ENCODE measurements at regions not wholly inside any gene's neighbourhood (a gene's known extent, or its start where the extent isn't known, plus 50 kb on each side); places are given as distances from the start of the nearest gene placed in this dataset.
"Not testable (repeated sequence)": the region's sequence is repeated elsewhere in the genome, so short reads cannot be mapped to it uniquely, and the experiment has no call there.

DNA sequence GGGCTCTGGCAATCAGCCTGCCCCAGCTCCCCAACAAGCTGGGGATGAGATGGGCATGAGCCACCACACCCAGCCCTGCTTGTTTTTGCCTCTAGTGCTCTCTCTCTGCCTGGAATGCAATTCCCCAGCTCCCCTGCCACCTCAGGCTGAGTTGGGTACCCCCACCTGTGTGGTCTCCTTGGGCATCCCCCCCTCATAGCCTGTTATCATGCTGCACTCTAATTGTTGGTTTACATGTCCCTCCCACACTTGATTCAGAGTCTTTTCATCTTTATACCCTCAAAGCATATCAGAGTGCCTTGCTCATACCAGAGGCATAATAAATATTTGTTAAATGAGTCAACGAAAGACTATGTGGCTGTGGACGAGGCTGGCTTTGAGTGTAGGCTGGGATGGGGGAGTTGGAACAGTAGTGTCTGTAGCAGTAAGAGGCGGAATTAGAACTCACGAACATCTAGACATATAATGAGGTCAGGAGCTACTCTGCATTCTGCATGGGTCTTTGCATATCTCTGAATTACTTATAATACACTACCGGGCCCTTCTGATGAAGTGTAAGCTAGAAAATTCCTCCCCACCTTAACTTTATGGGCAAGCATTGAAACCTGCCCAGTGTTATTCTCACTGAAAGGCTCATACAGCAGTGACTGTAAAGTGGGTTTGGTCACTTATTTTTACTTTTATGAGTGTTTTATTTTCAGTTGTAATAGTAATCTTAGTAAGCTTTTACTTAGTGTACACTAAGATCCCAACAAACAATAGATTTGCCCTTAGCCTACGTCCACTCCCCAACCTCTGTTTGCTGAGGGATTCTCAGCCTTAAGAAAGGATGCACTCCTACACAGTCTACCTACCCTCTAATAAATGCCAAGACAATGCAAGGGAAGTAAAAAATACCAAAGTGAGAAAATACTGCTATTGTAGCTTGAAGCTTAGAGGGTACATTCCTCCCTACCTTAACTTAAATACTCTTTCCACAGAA is 58.7 kb downstream of the EDN1 start:
- H3K27ac ChIP-seq = peak overlapping the region; percentile 91
- peak; percentile 65 for DNase-seq (ENCODE audit: low read depth, low spot score)

DNA sequence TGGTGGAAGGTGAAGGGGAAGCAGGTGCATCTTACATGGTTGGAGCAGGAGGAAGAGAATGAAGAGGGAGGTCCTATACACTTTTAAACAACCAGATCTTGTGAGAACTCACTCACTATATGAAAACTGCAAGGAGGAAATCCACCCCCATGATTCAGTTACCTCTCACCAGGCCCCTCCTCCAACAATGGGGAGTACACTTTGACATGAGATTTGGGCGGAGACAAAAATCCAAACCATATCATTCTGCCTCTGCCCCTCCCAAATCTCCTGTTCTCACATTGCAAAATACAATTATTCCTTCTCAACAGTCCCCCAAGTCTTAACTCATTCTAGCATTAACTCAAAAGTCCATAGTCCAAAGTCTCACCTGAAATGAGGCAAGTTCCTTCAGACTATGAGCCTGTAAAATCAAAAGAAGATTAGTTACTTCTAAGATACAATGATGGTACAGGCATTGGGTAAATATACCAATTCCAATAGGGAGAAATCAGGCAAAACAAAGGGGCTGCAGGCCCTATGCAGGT is 60.5 kb downstream of the EDN1 start:
- no peak for DNase-seq (ENCODE audit: low read depth, low spot score)
- H3K27ac ChIP-seq = peak overlapping the region; percentile 91

DNA sequence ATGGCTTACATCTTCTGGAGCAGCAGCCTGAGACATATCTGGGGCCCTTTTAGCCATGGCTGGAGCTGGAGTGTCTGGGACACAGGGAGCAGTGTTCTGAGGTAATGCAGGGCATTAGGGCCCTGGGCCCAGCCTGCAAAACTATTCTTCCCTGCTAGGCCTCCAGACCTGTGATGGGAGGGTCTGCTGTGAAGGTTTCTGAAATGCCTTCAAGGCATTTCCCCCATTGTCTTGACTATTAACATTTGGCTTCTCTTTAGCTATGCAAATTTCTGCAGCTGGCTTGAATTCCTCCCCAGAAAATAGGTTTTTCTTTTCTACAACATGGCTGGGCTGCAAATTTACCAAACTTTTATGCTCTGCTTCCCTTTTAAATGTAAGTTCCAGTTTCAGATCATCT is 61.5 kb downstream of the EDN1 start:
- no peak for DNase-seq (ENCODE audit: low read depth, low spot score)

DNA sequence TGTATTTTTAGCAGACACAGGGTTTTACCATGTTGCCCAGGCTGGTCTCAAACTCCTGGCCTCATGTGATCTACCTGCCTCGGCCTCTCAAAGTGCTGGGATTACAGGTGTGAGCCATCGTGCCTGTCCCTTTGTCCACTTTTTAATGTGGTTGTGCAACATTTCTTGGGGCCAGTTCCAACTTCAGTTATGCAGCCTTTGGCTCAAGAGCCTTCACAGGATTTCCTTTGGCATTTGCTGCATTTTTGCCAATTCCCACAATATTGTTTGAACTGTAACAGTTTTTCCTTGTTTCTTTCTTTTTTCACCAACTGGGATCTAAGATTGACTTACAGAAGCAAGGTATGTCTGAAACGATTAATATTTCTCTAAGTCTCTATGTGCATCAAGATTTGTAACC is 63.6 kb downstream of the EDN1 start:
- DNase-seq (ENCODE audit: low read depth, low spot score) = no peak
- peak overlapping the region; percentile 97 for H3K27ac ChIP-seq

More for the DNA sequence above, 61.5 kb downstream of the EDN1 start:
- H3K27ac ChIP-seq = peak overlapping the region; percentile 91

DNA sequence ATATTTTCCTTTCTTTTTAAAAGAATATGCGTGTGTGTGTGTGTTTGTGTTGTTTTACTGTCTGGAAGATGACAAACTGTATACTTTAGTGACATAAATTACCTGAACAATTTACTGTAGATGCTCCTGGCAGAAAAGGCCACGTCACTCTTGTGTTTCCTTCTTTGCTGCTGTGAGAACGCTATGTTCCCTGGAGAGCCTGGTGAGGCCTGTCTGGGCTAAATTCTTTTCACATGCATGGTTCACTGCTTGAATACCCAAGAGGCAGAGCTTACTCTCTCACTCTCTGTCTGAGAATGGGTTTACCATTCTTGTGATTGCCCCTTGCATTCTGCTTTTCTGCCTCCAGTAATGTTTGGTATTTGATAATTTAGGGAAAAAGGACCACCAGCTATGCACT is 64.3 kb downstream of the EDN1 start:
- peak overlapping the region; percentile 97 for H3K27ac ChIP-seq
- DNase-seq (ENCODE audit: low read depth, low spot score) = peak; percentile 87

DNA sequence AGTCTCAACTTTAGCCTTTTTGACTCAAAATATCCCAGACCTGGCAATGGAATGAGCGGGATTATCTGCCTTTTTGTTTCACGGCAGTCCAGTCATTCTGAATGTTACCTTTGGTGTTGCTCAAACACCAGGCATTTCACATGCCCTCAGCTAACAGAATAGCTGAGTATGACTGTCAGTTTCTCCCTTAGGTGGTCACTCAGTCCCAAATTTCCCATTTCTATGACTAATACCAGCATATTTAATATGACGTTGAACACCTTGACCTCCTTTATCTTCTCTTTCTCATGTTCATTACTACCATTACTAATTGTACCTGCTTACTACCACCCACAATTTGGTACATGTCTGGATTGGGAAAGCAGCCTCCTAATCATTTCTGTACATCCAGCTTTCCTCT is 65.2 kb downstream of the EDN1 start:
- peak; percentile 81 for DNase-seq (ENCODE audit: low read depth, low spot score)
- peak overlapping the region; percentile 97 for H3K27ac ChIP-seq

DNA sequence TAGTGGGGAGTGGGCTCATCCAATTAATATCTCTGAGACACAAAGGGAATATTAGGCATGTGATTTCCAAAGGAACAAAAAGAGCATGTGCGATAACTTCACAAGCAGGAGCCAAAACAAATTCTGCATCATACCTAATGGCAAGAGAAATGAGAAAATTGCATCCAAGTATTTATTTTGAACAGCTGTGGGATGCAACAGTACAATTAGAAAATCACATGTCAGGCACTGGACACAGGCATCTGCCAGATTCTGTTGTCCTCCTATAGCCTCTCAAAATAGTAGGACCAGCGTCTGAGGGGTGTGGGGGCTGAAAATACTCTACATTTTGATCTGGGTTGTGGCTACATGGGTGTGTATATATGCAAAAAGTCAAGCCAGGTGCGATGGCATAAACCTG is 66.3 kb downstream of the EDN1 start:
- DNase-seq (ENCODE audit: low read depth, low spot score) = no peak

DNA sequence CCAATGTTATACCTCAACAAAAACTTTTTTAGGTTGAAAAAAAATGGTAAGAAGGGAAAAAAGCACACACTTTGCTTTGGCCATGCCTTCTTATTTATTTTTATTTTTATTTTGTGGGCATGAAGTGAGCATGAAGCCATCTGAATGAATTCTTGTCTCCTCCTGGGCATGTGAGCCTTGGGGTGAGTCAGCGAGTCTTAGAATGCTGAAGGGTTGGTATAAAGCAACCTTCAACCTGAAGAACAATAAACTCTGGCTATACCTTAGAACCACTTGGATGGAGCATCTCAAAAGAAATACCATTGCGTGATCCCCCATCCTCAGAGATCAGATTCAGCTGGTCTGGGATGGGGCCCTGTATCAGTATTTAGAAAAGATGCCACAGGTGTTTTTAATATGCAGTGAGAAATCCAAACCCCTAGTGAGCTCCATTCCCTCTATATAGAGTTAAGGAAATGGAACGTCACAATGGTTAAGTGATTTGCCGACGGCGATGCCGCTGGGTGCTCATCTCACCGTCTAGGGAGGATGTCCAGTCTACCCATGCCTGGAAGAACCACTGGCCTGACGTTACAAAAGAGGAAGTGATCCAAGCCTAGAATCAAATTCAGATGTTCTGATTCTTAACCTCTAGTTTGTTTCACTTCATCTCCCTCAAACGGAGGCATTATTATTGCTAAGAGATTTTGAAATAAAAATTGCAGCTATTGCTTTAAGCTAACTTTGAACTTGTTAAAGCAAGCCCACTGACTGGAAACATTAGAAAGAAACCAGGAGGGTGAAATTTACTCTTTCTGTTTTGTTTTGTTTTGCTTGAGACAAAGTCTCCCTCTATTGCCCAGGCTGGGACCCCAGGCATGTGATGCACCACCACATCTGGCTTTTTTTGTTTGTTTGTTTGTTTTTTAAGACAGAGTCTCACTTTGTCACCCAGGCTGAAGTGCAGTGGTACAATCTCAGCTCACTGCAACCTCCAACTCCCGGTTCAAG is 67.1 kb downstream of the EDN1 start:
- no peak for DNase-seq (ENCODE audit: low read depth, low spot score)
- peak overlapping the region; percentile 97 for H3K27ac ChIP-seq

More for the DNA sequence above, 66.3 kb downstream of the EDN1 start:
- H3K27ac ChIP-seq = peak overlapping the region; percentile 97

DNA sequence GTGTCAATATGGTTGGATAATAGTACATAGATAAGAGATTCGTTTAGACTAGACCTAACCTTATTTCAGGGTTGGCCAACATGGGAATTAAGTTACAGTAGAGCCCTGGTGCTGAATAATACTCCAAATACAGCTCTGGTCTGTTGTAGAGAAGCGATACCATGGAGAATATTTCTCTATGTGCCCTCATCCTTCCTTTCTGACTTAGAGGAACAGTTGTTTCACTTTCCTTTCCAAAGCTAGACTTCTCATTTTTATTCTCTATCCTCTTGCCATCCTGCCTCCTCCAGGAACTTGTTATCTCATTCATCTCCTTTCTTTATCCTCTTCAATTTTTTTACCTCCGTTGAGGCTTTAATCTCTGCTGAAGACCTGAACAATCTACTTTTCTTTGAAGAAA is 68.9 kb downstream of the EDN1 start:
- H3K27ac ChIP-seq = no peak overlapping the region
- no peak for DNase-seq (ENCODE audit: low read depth, low spot score)

DNA sequence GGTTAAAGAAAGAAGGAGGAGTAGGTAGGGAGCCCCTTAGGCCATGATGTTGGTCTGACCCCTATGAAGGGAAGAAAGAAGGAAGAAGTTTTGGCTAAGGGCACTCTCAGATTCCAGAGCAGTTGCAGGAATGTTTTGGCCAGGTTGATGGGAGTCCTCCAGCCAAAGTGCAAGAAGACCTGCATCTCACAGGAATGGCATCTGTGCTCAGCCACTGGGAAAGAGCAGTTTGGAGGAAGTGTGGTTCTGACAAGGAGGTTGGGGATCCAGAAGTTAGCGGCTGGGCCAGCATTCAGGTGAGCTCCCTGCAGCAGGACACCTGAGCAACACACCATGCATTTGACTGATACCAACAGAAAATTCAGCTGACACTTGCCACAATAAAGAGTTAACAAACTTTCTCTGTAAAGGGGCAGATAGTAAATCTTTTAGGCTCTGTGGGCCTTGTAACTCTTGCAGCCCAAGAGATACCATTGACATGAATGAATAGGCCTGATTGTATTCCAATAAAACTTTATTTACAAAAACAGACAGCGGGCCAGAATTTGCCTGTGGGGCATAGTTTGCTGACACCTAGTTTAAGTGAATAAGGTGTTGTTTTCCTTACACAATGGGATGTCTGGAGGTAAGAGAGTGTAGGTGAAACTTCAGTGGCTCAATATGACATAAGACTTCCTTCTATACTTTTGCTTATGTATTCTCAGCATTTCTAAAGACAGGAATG is 71.0 kb downstream of the EDN1 start:
- H3K27ac ChIP-seq = no peak overlapping the region
- DNase-seq (ENCODE audit: low read depth, low spot score) = no peak

DNA sequence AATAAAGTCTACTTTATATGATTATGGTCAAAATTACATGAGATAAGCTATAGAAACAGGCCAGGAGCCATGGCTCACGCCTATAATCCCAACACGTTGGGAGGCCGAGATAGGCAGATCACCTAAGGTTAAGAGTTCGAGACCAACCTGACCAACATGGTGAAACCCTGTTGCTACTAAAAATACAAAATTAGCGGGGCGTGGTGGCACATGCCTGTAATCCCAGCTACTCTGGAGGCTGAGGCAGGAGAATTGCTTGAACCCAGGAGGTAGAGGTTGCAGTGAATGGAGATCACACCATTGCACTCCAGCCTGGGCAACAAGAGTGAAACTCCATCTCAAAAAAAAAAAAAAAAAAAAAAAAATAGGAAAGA is 73.1 kb downstream of the EDN1 start:
- not testable (repeated sequence) for H3K27ac ChIP-seq; DNase-seq (ENCODE audit: low read depth, low spot score)

DNA sequence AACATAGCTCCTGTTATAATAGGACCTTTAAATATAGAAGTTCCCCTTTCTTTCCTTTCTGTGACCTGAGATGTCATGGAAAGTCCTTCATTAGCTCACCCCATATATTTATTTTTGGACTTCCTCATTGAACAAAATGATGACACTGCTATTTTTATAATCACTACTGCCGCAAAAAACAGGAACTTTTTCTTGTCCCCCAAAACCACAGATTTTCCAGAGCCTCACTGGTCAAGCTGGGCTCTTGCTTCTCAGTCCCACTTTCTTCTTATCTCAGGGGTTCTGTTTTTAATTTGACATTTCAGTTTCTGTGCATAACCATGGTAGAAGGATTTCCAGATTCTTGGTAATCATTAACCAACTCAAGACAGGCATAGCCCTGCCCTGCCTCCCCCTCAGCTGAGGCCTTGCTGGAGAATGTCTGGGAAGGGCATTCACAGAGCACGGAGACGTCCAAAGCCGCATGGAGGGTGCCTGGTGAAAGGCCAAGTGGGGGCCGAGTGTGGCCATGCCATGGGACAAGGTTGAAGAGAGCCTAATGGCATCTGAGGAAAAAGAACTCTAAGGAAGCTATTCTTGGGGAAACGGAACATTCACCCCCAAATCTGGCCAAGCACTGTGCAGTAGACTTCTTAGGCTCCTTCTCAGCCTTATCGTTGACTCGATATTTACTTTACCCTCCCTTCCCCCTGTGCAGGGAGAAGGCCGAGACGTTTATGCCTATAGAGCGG is 73.7 kb downstream of the EDN1 start:
- no peak for DNase-seq (ENCODE audit: low read depth, low spot score)
- H3K27ac ChIP-seq = no peak overlapping the region

DNA sequence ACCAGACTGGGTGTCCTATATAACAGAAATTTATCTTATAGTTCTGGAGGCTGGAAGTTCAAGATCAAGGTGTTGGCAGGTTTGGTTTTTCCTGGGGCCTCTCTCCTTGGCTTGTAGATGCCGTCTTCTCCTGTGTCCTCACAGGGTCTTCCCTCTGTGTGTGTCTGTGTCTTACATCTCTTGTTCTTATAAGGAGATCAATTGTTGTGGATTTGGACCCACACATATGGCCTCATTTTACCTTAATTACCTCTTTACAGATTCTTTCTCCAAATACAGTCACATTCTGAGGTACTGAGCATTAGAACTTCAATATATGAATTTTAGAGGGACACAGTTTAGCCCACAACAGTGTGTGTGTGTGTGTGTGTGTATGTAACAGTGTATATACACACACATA is 74.5 kb downstream of the EDN1 start:
- DNase-seq (ENCODE audit: low read depth, low spot score) = no peak
- no peak overlapping the region for H3K27ac ChIP-seq

DNA sequence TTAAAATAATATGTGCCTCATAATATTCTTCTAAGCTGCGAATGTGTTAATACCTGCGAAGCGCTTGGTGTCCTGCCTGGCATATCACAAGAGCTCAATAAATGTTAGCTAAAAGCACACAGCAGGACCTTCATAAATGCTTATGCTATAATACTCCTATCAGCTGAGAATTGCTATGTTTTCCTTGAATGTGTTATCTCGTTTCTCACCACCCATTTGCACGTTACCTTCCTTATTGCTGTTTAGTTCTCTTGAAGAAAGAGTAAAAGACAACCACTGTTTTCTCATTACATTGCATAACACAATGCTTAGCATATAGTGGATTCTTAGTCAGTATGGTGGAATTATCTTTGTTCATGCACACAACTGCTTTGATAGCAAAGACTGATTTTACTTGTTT is 76.6 kb downstream of the EDN1 start:
- no peak overlapping the region for H3K27ac ChIP-seq
- no peak for DNase-seq (ENCODE audit: low read depth, low spot score)

DNA sequence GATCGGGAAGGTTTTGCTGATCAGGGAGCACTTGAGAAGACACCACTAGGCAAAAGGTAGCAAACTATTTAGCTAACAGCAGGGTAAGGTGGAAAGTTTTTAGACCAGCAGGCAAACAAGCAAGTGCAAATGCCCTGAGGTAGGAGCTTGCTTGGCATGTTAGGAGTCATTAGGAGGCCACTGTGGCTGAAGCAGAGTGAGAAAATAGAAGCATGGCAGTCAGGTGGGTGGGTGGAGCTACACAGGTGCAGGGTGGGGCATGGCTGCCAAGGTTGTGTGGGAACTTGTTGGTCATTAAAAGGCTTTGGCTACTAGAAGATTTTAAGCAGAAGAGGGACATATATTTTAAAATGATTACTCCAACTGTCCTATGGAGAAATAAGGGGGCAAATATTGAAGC is 77.3 kb downstream of the EDN1 start:
- no peak for DNase-seq (ENCODE audit: low read depth, low spot score)
- H3K27ac ChIP-seq = no peak overlapping the region

DNA sequence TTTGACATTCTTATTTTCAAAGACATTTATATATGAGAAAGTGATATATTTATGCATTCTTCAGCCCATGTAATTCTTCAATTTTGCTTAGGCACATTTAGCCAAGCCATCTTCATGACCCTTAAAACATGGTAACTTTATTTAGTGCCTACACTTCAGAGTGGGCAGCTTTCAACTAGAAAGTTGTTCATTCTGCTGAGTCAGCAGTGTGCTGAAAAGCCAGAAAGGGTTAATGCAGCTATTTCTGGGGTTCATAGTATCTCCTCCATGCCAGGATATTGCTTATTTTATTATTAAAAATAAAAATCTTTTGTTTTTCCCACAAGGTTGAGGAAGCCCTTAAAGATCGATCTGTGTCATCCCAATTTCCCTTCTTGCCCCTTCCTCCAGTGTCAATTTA is 79.2 kb downstream of the EDN1 start:
- no peak for DNase-seq (ENCODE audit: low read depth, low spot score)
- no peak overlapping the region for H3K27ac ChIP-seq

DNA sequence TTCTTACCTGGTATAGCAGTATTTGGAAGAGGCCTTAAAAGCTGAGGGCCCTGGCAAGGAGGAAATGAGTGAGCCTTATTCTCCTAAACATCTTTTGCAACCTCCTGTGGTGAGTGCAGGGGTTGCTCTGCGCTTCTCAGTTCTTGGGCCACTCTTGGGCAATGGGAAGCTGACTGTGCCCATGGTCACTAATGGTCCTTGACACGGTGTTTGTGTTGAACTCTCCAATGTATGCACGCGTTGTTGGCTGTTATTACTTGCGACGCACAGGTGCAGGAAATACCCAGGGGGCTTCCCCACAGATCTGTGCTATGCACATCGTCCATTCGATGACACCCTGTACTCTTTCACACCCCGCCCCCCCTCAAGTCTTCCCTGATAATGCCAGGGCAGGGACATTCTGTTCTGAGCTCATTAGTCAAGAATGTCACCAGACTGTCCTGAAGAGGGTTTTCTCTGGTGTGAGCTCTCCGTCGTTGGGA is 79.7 kb downstream of the EDN1 start:
- no peak overlapping the region for H3K27ac ChIP-seq
- DNase-seq (ENCODE audit: low read depth, low spot score) = no peak

DNA sequence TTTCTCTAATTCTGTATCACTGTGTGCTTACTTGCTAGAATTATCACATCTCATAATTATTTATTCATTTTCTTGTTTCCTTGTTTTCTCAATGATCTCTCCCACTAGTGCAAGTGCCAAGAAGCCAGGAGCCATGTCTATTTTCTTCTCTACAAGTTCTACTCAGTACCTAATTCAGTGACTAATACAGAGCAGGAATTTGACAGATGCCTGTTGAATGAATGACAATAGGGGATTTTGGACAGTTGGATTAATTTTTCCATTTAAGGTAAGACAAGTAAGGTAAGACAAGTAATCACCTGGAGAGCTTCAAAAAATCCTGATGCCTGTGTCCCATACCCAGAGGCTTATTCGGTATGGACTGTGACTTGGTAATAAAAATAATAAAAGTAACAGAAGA is 81.0 kb downstream of the EDN1 start:
- no peak for DNase-seq (ENCODE audit: low read depth, low spot score)
- peak overlapping the region; percentile 22 for H3K27ac ChIP-seq

DNA sequence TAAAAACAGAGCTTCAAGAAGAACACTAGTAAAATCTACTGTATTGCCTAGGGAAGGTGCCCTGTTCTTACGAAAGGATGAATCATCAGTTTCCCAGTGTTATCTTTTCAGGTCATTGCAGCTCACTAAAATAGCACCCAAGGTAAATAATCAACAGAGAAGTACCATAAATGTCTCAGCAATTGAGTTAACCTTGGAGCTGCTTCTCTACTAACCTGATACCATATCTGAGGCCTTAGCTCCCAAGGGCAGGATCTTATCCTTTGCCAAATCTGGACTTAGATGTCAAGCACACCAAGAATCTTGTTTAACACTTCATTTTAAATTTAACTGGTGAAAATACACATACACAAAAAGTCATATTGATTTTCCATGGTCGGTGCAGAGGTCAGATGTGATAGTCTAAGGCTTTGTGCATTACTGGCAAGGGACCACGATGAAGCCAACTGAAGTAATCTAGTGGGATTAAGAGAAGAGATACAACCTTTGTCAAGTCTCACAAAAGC is 81.5 kb downstream of the EDN1 start:
- peak overlapping the region; percentile 22 for H3K27ac ChIP-seq
- DNase-seq (ENCODE audit: low read depth, low spot score) = no peak

Data from epithelial cell of prostate (primary cell).